ENCODE measurements at regions not wholly inside any gene's neighbourhood (a gene's known extent, or its start where the extent isn't known, plus 50 kb on each side); places are given as distances from the start of the nearest gene placed in this dataset.

DNA sequence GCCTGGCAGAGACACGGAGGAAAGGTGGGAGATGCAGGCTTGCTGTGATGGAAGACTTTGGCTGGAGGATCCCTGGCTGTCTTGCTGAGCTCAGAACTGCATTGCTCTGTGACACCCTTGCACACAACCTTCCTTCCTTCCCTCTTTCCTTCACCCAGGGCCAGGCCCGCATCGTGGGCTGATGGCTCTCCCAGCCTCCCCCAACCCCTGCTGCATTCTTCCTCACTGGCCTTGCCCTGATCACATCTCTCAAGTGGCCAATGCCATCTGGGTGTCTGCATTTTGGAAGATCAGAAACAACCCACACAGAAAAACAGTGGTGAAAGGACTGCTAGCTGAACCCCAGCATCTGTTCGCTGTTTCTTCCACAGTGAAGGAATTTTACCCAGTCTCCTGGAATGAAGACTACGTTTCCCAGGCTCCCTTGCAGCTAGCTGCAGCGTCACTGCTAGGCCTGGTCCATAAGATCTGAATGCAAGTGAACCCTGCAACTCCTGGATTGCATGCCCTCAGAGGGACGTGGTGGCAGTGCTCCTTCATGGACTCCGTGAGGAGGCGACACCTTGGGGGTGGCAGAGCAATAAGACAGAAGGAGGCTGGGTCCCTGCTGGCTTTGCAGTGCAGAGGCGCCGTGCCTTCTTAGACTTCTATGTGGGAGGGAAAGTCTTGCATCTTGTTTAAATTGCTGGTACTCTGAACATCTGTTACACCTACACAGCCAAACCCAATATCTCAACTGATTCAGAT is 78.9 kb upstream of the YWHAQ start:
- Histone ChIP-seq H3K9ac (ENCODE audit: low read length) (no peak overlapping the region), H3K79me2 (ENCODE audit: insufficient read depth, low read length) (no peaks in the 10 kb centered on the region), H3K36me3 (ENCODE audit: control insufficient read depth in 1 of 2, insufficient read depth in 2 of 2, low read length in 2 of 2) (no peaks in the 10 kb centered on the region), H3K9me3 (ENCODE audit: control insufficient read depth in 1 of 2, insufficient read depth in 1 of 2, low read depth in 1 of 2, low read length in 2 of 2) (no peaks in the 10 kb centered on the region), H3K4me3 (replicated peaks in 1 of 2; ENCODE audit: low read depth in 1 of 2, low read length in 2 of 2) (no peak overlapping the region), H3K4me2 (ENCODE audit: low read length) (peak overlapping the region; percentile 7; the same call in 1 of the 2 replicates), H3K27ac (ENCODE audit: low read depth, low read length) (no peak overlapping the region), H4K20me1 (ENCODE audit: insufficient read depth) (no peaks in the 10 kb centered on the region), H3K4me1 (ENCODE audit: control insufficient read depth in 1 of 2, insufficient read depth in 2 of 2, low read length in 2 of 2) (peaks cover 0 to 11% of the 10 kb centered on the region in 2 experiments; a peak in 1 of 4 replicates), H3K27me3 (ENCODE audit: insufficient read depth, low read length) (no peaks in the 10 kb centered on the region), H3K9me2 (ENCODE audit: insufficient read depth) (no peaks in the 10 kb centered on the region), H2AFZ (ENCODE audit: low read depth, low read length, poor library complexity, severe bottlenecking) (no peak overlapping the region)
- TF ChIP-seq SRF (IDR thresholded peaks at IDR 0.05; ENCODE audit: low read depth) (no peak), EGR1 (IDR thresholded peaks at IDR 0.05; ENCODE audit: low read depth) (no peak)
- ChIA-PET CTCF (no interaction called here), POLR2A (no interaction called here), RAD21 (ENCODE audit: low non-redundant PET in 1 of 2, low total read pairs in 2 of 2, uncharacterized antibody in 2 of 2, unreplicated experiment in 2 of 2) (no interaction called here)
- DNase-seq (ENCODE audit: low read depth, low spot score): no peak
- ATAC-seq: peak; percentile 32; the same call in 1 of the 2 replicates
- intact Hi-C loops (cut with micrococcal nuclease): no loop called here
- BruUV-seq (replicated peaks): no TSS peak

DNA sequence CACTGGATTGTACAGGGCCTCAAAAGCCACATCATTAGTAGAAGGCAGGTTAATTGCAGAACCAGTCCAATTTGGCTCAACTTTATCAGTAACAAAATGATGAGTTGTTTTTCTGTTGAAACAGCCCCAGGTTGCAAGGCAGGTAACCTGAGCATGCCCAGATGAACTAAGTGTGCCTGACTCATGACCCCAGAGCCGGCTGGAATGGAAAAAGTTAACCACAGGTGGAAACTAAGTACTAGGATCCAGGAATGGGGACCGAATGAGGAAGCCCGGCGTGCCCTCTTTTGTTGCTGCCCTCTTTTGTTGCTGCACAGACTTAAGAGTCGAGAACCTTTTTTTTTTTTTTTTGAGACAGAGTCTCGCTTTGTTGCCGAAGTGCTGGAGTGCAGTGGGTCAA is 79.5 kb upstream of the YWHAQ start:
- ChIA-PET RAD21 (ENCODE audit: low non-redundant PET in 1 of 2, low total read pairs in 2 of 2, uncharacterized antibody in 2 of 2, unreplicated experiment in 2 of 2) (no interaction called here), CTCF (no interaction called here), POLR2A (no interaction called here)
- Histone ChIP-seq H3K9me3 (ENCODE audit: control insufficient read depth in 1 of 2, insufficient read depth in 1 of 2, low read depth in 1 of 2, low read length in 2 of 2) (no peaks in the 10 kb centered on the region), H3K79me2 (ENCODE audit: insufficient read depth, low read length) (no peaks in the 10 kb centered on the region), H4K20me1 (ENCODE audit: insufficient read depth) (no peaks in the 10 kb centered on the region), H3K4me1 (ENCODE audit: control insufficient read depth in 1 of 2, insufficient read depth in 2 of 2, low read length in 2 of 2) (peaks cover 0 to 11% of the 10 kb centered on the region in 2 experiments; a peak in 1 of 4 replicates), H3K4me2 (ENCODE audit: low read length) (peak overlapping the region; percentile 7; the same call in 1 of the 2 replicates), H3K9ac (ENCODE audit: low read length) (no peak overlapping the region), H2AFZ (ENCODE audit: low read depth, low read length, poor library complexity, severe bottlenecking) (no peak overlapping the region), H3K36me3 (ENCODE audit: control insufficient read depth in 1 of 2, insufficient read depth in 2 of 2, low read length in 2 of 2) (no peaks in the 10 kb centered on the region), H3K4me3 (replicated peaks in 1 of 2; ENCODE audit: low read depth in 1 of 2, low read length in 2 of 2) (no peak overlapping the region), H3K9me2 (ENCODE audit: insufficient read depth) (no peaks in the 10 kb centered on the region), H3K27ac (ENCODE audit: low read depth, low read length) (no peak overlapping the region), H3K27me3 (ENCODE audit: insufficient read depth, low read length) (no peaks in the 10 kb centered on the region)
- intact Hi-C loops (cut with micrococcal nuclease): no loop called here
- ATAC-seq (no peak), DNase-seq (ENCODE audit: low read depth, low spot score) (no peak)
- BruUV-seq (replicated peaks): no TSS peak
- TF ChIP-seq, protein P1, sequence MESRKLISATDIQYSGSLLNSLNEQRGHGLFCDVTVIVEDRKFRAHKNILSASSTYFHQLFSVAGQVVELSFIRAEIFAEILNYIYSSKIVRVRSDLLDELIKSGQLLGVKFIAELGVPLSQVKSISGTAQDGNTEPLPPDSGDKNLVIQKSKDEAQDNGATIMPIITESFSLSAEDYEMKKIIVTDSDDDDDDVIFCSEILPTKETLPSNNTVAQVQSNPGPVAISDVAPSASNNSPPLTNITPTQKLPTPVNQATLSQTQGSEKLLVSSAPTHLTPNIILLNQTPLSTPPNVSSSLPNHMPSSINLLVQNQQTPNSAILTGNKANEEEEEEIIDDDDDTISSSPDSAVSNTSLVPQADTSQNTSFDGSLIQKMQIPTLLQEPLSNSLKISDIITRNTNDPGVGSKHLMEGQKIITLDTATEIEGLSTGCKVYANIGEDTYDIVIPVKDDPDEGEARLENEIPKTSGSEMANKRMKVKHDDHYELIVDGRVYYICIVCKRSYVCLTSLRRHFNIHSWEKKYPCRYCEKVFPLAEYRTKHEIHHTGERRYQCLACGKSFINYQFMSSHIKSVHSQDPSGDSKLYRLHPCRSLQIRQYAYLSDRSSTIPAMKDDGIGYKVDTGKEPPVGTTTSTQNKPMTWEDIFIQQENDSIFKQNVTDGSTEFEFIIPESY (IDR thresholded peaks at IDR 0.05; ENCODE audit: extremely low read depth, insufficient replicate concordance, low read length): no peak
- TF ChIP-seq JUND (IDR thresholded peaks at IDR 0.05): 0 out of 2 replicates have a peak, but pooled peaks have one; percentile 11

Measured in HCT116 (cell line).